ENCODE measurements at regions not wholly inside any gene's neighbourhood (a gene's known extent, or its start where the extent isn't known, plus 50 kb on each side); places are given as distances from the start of the nearest gene placed in this dataset.
A peak's percentile ranks its signal among the peaks of the same experiment; 100 is the strongest.

- TF ChIP-seq HMGXB3 (CRISPR knock-in tag; IDR thresholded peaks at IDR 0.05; ENCODE audit: borderline replicate concordance) (no peak), SP4 (CRISPR knock-in tag; IDR thresholded peaks at IDR 0.05) (no peak), ZNF674 (CRISPR knock-in tag; IDR thresholded peaks at IDR 0.05; ENCODE audit: low read depth) (no peak), ZNF292 (CRISPR knock-in tag; IDR thresholded peaks at IDR 0.05; ENCODE audit: borderline replicate concordance, low read depth) (no peak), ZNF143 (CRISPR knock-in tag; IDR thresholded peaks at IDR 0.05) (no peak), ZNF710 (CRISPR knock-in tag; IDR thresholded peaks at IDR 0.05; ENCODE audit: borderline replicate concordance) (no peak), HOXA7 (CRISPR knock-in tag; IDR thresholded peaks at IDR 0.05) (no peak), ZNF570 (CRISPR knock-in tag; IDR thresholded peaks at IDR 0.05; ENCODE audit: borderline replicate concordance) (no peak), GATAD1 (CRISPR knock-in tag; IDR thresholded peaks at IDR 0.05) (no peak), HOXA5 (CRISPR knock-in tag; IDR thresholded peaks at IDR 0.05) (no peak), IKZF5 (CRISPR knock-in tag; IDR thresholded peaks at IDR 0.05) (no peak), MTERF4 (CRISPR knock-in tag; IDR thresholded peaks at IDR 0.05) (no peak), RARA (CRISPR knock-in tag; IDR thresholded peaks at IDR 0.05) (0 out of 2 replicates have a peak, but pooled peaks have one; percentile 11), ZFYVE20 (CRISPR knock-in tag; IDR thresholded peaks at IDR 0.05; ENCODE audit: borderline replicate concordance, low read depth) (no peak), BCLAF1 (IDR thresholded peaks at IDR 0.05) (no peak), TCF7 (IDR thresholded peaks at IDR 0.05; ENCODE audit: low read depth) (peak; percentile 76), ZNF260 (CRISPR knock-in tag; IDR thresholded peaks at IDR 0.05; ENCODE audit: borderline replicate concordance, low read depth) (0 out of 2 replicates have a peak, but pooled peaks have one; percentile 63)
Measured at GRCh38 chr14:38880643-38881524, 222.2 kb downstream of the SEC23A start (continued).

Measured in HepG2 (cell line).